HCT116 (cell line): ENCODE measurements at regions not wholly inside any gene's neighbourhood (a gene's known extent, or its start where the extent isn't known, plus 50 kb on each side); places are given as distances from the start of the nearest gene placed in this dataset.
A peak's percentile ranks its signal among the peaks of the same experiment; 100 is the strongest.

Experiments
- ATAC-seq: fragments of 200-7000 bp; cut with Tn5 transposase; 2 replicates; pipeline ENCODE4 v1.9.1; 2020; ENCODE audit warnings: mild to moderate bottlenecking, moderate library complexity
- BruUV-seq: library from RNA; stranded (reverse); fragments of 400-500 nt; replicated peaks from 2 replicates; lab custom pipeline; 2021; lab: Mats Ljungman, UMichigan
- CTCF ChIA-PET: fragments of 300-600 bp; sonication (Branson Sonifier 250); formaldehyde crosslinking; loops from one replicate; lab custom pipeline; 2021; ENCODE audit warnings: antibody characterized with exemption; lab: Charles Lee
- POLR2A ChIA-PET: fragments of 300-600, 350-600 bp; sonication (Branson Sonifier 250); formaldehyde crosslinking; loops from one replicate; lab custom pipeline; 2021; ENCODE audit warnings: antibody characterized with exemption; lab: Charles Lee
- RAD21 ChIA-PET, 2 experiments: fragments of 300-600 bp; sonication (Branson Sonifier 250); formaldehyde crosslinking; loops; one replicate each; lab custom pipeline; 2023; ENCODE audit warnings: low total read pairs in 2 of 2; ENCODE audit not compliant: uncharacterized antibody in 2 of 2, unreplicated experiment in 2 of 2, low non-redundant PET in 1 of 2; lab: Charles Lee
- DNase-seq: peaks from one replicate; pipeline ENCODE4 v3.0.0-alpha.2; 2010; ENCODE audit warnings: low read depth, low spot score
- H2AFZ ChIP-seq: fragments of 200-600 bp; shearing (Covaris generic), sonication (generic); 2 replicates; pipeline ENCODE4 v1.6.1; 2017; ENCODE audit warnings: low read depth, mixed run types, mixed read lengths, antibody characterized with exemption, low read length; ENCODE audit not compliant: poor library complexity, severe bottlenecking
- H3K27ac ChIP-seq: 2 replicates; pipeline ENCODE4 v1.5.1; 2012; ENCODE audit warnings: low read depth, low read length
- H3K27me3 ChIP-seq: fragments of 200-600 bp; sonication (generic); 2 replicates; pipeline ENCODE4 v1.6.1; 2016; ENCODE audit warnings: mixed run types, low read length, mixed read lengths; ENCODE audit not compliant: insufficient read depth
- H3K36me3 ChIP-seq, 2 experiments: fragments of 200-500 bp in 1 of 2; fragments of 200-600 bp in 1 of 2; sonication (Bioruptor generic) in 1 of 2; sonication (generic) in 1 of 2; 2 replicates each; pipeline versions ENCODE4 v1.5.1 to v1.6.1; 2014 to 2016; ENCODE audit warnings: low read length in 2 of 2, inconsistent platforms in 1 of 2, mixed read lengths in 1 of 2, mixed run types in 1 of 2; ENCODE audit not compliant: insufficient read depth in 2 of 2, control insufficient read depth in 1 of 2
- H3K4me1 ChIP-seq, 2 experiments: fragments of 200-600 bp in 1 of 2; sonication (generic) in 1 of 2; 2 replicates each; pipeline versions ENCODE4 v1.5.1 to v1.6.1; 2012 to 2017; ENCODE audit warnings: low read length in 2 of 2, inconsistent platforms in 1 of 2, mild to moderate bottlenecking in 1 of 2, mixed read lengths in 1 of 2, mixed run types in 1 of 2, moderate library complexity in 1 of 2; ENCODE audit not compliant: insufficient read depth in 2 of 2, control insufficient read depth in 1 of 2
- H3K4me2 ChIP-seq: fragments of 200-600 bp; sonication (generic); 2 replicates; pipeline ENCODE4 v1.6.1; 2017; ENCODE audit warnings: mixed run types, low read length, mixed read lengths
- H3K4me3 ChIP-seq, 2 experiments: fragments of 200-600 bp in 1 of 2; sonication (generic) in 1 of 2; replicated peaks in 1 of 2; 2 replicates each; pipeline ENCODE4 v1.5.1; 2011 to 2016; ENCODE audit warnings: low read length in 2 of 2, control low read depth in 1 of 2, low read depth in 1 of 2, mild to moderate bottlenecking in 1 of 2, mixed read lengths in 1 of 2, mixed run types in 1 of 2
- H3K79me2 ChIP-seq: fragments of 200-600 bp; sonication (generic); 2 replicates; pipeline ENCODE4 v1.6.1; 2017; ENCODE audit warnings: mild to moderate bottlenecking, mixed run types, low read length, moderate library complexity, mixed read lengths; ENCODE audit not compliant: insufficient read depth
- H3K9ac ChIP-seq: fragments of 200-600 bp; sonication (generic); 2 replicates; pipeline ENCODE4 v1.6.1; 2016; ENCODE audit warnings: low read length, mixed read lengths
- H3K9me2 ChIP-seq: fragments of 200-600 bp; sonication (generic), shearing (Covaris generic); 2 replicates; pipeline ENCODE4 v1.6.1; 2017; ENCODE audit warnings: mixed run types, mild to moderate bottlenecking, moderate library complexity; ENCODE audit not compliant: insufficient read depth
- H3K9me3 ChIP-seq, 2 experiments: fragments of 200-500 bp in 1 of 2; fragments of 200-600 bp in 1 of 2; sonication (Bioruptor generic) in 1 of 2; sonication (generic) in 1 of 2; 2 replicates each; pipeline ENCODE4 v1.6.1; 2014 to 2017; ENCODE audit warnings: low read length in 2 of 2, mixed read lengths in 2 of 2, inconsistent platforms in 1 of 2, low read depth in 1 of 2, mild to moderate bottlenecking in 1 of 2, mixed run types in 1 of 2, moderate library complexity in 1 of 2; ENCODE audit not compliant: control insufficient read depth in 1 of 2, insufficient read depth in 1 of 2
- H4K20me1 ChIP-seq: fragments of 200-600 bp; sonication (generic), shearing (Covaris generic); 2 replicates; pipeline ENCODE4 v1.6.1; 2017; ENCODE audit warnings: mixed run types, mild to moderate bottlenecking, moderate library complexity; ENCODE audit not compliant: insufficient read depth
- CBX3 ChIP-seq: IDR thresholded peaks from 2 replicates; pipeline ENCODE4 v1.6.1; 2012; ENCODE audit warnings: low read depth
- CEBPB ChIP-seq: IDR thresholded peaks from 2 replicates; pipeline ENCODE4 v1.6.1; 2012; ENCODE audit warnings: low read depth
- EGR1 ChIP-seq: IDR thresholded peaks from 2 replicates; pipeline ENCODE4 v1.6.1; 2012; ENCODE audit warnings: low read depth
- EZH2phosphoT487 ChIP-seq: fragments of 200-600 bp; IDR thresholded peaks from 2 replicates; pipeline ENCODE4 v1.6.1; 2018; ENCODE audit warnings: antibody characterized with exemption, borderline replicate concordance
- FOSL1 ChIP-seq: IDR thresholded peaks from 2 replicates; pipeline ENCODE4 v1.6.1; 2012; ENCODE audit warnings: low read depth
- JUND ChIP-seq: IDR thresholded peaks from 2 replicates; pipeline ENCODE4 v1.6.1; 2012
- POLR2AphosphoS5 ChIP-seq: IDR thresholded peaks from 2 replicates; pipeline ENCODE4 v1.6.1; 2011; ENCODE audit warnings: mild to moderate bottlenecking, low read depth, low read length, moderate library complexity
- RAD21 ChIP-seq: IDR thresholded peaks from 2 replicates; pipeline ENCODE4 v1.6.1; 2012; ENCODE audit warnings: low read depth, mild to moderate bottlenecking
- SIN3A ChIP-seq: IDR thresholded peaks from 2 replicates; pipeline ENCODE4 v1.6.1; 2012; ENCODE audit warnings: low read depth
- SRF ChIP-seq: IDR thresholded peaks from 2 replicates; pipeline ENCODE4 v1.6.1; 2012; ENCODE audit warnings: low read depth
- YY1 ChIP-seq: IDR thresholded peaks from 2 replicates; pipeline ENCODE4 v1.6.1; 2011; ENCODE audit warnings: low read length, low read depth, moderate library complexity, mild to moderate bottlenecking; ENCODE audit not compliant: insufficient replicate concordance; ENCODE audit errors: extremely low read depth
- ZFX ChIP-seq: fragments of 450-650 bp; IDR thresholded peaks from 2 replicates; pipeline ENCODE4 v1.6.1; 2017
- ZNF274 ChIP-seq: fragments of 200-500 bp; sonication (Bioruptor generic); IDR thresholded peaks from 2 replicates; pipeline ENCODE4 v1.6.1; 2014; ENCODE audit warnings: mild to moderate bottlenecking, low read depth, low read length, inconsistent platforms
- intact Hi-C: fragments of 100-400 bp; cut with micrococcal nuclease; formaldehyde crosslinking; loops from 2 replicates; pipeline ENCODE4 v1.10.0; 2022
- TF ChIP-seq, protein P1 (sequence below): IDR thresholded peaks from 2 replicates; pipeline ENCODE4 v1.6.1; 2012; ENCODE audit warnings: low read depth
- TF ChIP-seq, protein P2 (sequence below): IDR thresholded peaks from 2 replicates; pipeline ENCODE4 v1.6.1; 2012
- TF ChIP-seq, protein P3 (sequence below): IDR thresholded peaks from 2 replicates; pipeline ENCODE4 v1.6.1; 2012

DNA sequence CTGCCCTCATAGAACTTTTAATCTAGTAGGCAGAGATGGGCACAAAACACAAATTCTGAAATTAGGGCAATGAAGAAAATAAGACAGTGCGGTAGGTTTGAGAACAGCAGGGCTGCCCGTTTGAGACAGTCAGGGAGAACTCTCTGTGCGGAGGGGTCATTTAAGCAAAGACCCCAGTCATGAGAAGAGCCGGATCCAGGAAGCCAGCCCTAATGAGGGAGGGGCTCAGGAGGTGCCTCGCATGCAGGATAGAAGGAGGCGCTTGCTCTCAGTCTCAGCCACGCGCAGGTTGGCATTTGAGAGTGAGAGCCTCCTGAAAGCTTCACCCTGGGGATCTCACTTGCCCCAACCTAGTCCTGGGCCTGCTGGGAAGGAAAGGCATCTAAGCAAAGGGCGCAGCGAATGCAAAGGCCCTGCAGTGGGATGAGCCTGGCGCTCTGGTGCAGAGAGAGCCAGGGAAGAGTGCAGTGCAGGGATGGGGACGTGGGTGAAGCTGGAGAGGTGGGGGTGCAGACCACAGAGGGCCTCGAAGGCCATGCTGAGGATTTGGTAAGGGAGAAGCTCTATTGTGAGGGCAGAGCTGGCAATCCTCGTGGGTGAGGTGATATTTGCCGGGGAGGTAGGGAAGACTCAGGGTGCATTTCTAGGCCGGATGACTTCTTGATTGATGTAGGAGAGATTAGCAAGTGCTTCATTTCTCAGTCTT lies 130.0 kb upstream of the PTPN1 start:
- Histone ChIP-seq H3K4me1 (peaks cover 14 to 24% of the 10 kb centered on the region in 2 experiments), H4K20me1 (no peaks in the 10 kb centered on the region), H3K9me3 (no peaks in the 10 kb centered on the region), H3K9me2 (no peaks in the 10 kb centered on the region), H3K27ac (no peak overlapping the region), H3K27me3 (no peaks in the 10 kb centered on the region), H3K9ac (no peak overlapping the region), H2AFZ (no peak overlapping the region), H3K4me2 (0 out of 2 replicates have a peak overlapping the region, but pooled peaks have one; percentile 9), H3K79me2 (no peaks in the 10 kb centered on the region), H3K36me3 (no peaks in the 10 kb centered on the region), H3K4me3 (no peak overlapping the region)
- ChIA-PET RAD21 (no interaction called here), CTCF (no interaction called here), POLR2A (no interaction called here)
- DNase-seq (no peak), ATAC-seq (peak; percentile 17)
- peak; percentile 13; the same call in 1 of the 2 replicates for TF ChIP-seq ZFX
- TF ChIP-seq CBX3 = no peak
- intact Hi-C loops = loop anchor here (1.0 kb wide), 1 partner anchor 194 kb away; no protein-coding TSS in a partner anchor
- BruUV-seq = no TSS peak

DNA sequence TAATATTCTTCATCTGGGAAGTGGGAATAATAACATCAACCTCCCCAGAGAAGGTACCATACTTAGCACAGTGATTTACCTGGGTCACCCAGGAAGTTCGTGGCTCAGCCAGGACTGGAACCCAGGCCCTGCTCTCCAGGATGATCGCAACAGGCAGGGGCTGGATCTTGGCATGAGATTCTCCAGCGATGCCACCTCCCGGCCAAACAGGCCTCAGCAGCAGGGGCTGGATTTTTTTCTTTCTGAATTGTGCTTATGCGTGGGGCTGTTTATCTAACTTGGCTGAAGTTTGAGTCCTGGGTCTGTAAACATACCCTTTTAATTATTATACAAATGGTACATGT lies 129.5 kb upstream of the PTPN1 start:
- ChIA-PET RAD21 (no interaction called here), CTCF (no interaction called here), POLR2A (no interaction called here)
- Histone ChIP-seq H3K4me1 (peaks cover 14 to 24% of the 10 kb centered on the region in 2 experiments), H3K79me2 (no peaks in the 10 kb centered on the region), H3K4me3 (no peak overlapping the region), H3K9ac (no peak overlapping the region), H3K27ac (no peak overlapping the region), H3K4me2 (0 out of 2 replicates have a peak overlapping the region, but pooled peaks have one; percentile 9), H3K9me3 (no peaks in the 10 kb centered on the region), H4K20me1 (no peaks in the 10 kb centered on the region), H3K9me2 (no peaks in the 10 kb centered on the region), H3K27me3 (no peaks in the 10 kb centered on the region), H2AFZ (peak overlapping the region; percentile 20), H3K36me3 (no peaks in the 10 kb centered on the region)
- intact Hi-C loops = loop anchor here (1.0 kb wide), 1 partner anchor 194 kb away; no protein-coding TSS in a partner anchor
- no peak for DNase-seq
- peak; percentile 82 for ATAC-seq
- no TSS peak for BruUV-seq
- TF ChIP-seq, protein P1, sequence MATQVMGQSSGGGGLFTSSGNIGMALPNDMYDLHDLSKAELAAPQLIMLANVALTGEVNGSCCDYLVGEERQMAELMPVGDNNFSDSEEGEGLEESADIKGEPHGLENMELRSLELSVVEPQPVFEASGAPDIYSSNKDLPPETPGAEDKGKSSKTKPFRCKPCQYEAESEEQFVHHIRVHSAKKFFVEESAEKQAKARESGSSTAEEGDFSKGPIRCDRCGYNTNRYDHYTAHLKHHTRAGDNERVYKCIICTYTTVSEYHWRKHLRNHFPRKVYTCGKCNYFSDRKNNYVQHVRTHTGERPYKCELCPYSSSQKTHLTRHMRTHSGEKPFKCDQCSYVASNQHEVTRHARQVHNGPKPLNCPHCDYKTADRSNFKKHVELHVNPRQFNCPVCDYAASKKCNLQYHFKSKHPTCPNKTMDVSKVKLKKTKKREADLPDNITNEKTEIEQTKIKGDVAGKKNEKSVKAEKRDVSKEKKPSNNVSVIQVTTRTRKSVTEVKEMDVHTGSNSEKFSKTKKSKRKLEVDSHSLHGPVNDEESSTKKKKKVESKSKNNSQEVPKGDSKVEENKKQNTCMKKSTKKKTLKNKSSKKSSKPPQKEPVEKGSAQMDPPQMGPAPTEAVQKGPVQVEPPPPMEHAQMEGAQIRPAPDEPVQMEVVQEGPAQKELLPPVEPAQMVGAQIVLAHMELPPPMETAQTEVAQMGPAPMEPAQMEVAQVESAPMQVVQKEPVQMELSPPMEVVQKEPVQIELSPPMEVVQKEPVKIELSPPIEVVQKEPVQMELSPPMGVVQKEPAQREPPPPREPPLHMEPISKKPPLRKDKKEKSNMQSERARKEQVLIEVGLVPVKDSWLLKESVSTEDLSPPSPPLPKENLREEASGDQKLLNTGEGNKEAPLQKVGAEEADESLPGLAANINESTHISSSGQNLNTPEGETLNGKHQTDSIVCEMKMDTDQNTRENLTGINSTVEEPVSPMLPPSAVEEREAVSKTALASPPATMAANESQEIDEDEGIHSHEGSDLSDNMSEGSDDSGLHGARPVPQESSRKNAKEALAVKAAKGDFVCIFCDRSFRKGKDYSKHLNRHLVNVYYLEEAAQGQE = no peak
- TF ChIP-seq, protein P2, sequence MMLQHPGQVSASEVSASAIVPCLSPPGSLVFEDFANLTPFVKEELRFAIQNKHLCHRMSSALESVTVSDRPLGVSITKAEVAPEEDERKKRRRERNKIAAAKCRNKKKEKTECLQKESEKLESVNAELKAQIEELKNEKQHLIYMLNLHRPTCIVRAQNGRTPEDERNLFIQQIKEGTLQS = no peak
- TF ChIP-seq, protein P3, sequence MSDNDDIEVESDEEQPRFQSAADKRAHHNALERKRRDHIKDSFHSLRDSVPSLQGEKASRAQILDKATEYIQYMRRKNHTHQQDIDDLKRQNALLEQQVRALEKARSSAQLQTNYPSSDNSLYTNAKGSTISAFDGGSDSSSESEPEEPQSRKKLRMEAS = no peak
- TF ChIP-seq JUND (no peak), POLR2AphosphoS5 (no peak), SIN3A (no peak), ZNF274 (no peak), RAD21 (peak; percentile 81), EZH2phosphoT487 (no peak), EGR1 (no peak), SRF (no peak), CEBPB (no peak), YY1 (no peak), FOSL1 (no peak)
